Activated T-cell treated with anti-CD3 and anti-CD28 coated beads for 24 hours (primary cell): ENCODE measurements at regions not wholly inside any gene's neighbourhood (a gene's known extent, or its start where the extent isn't known, plus 50 kb on each side); places are given as distances from the start of the nearest gene placed in this dataset.
"Not testable (repeated sequence)": the region's sequence is repeated elsewhere in the genome, so short reads cannot be mapped to it uniquely, and the experiment has no call there.

ENCODE experiments used
- DNase-seq: peaks from one replicate; pipeline ENCODE4 v3.0.0-alpha.2; 2020; ENCODE audit warnings: low read depth

- no peak for DNase-seq
These were observed 81.0 kb upstream of the BRD7 start for GRCh38 chr16:50449800-50450199.

- no peak for DNase-seq
These were observed 80.2 kb upstream of the BRD7 start for GRCh38 chr16:50448981-50449380.

- DNase-seq: no peak
These were observed 79.7 kb upstream of the BRD7 start for GRCh38 chr16:50448522-50448921.

- DNase-seq: not testable (repeated sequence)
These were observed 78.6 kb upstream of the BRD7 start for GRCh38 chr16:50447386-50447785.

GRCh38 chr16:50446861-50447260, 78.1 kb upstream of the BRD7 start:
- no peak for DNase-seq

GRCh38 chr16:50445621-50446555, 77.1 kb upstream of the BRD7 start:
- no peak for DNase-seq

GRCh38 chr16:50444526-50444925, 75.7 kb upstream of the BRD7 start:
- DNase-seq: no peak

GRCh38 chr16:50442221-50442620, 73.4 kb upstream of the BRD7 start:
- no peak for DNase-seq

GRCh38 chr16:50441486-50442157, 72.8 kb upstream of the BRD7 start:
- no peak for DNase-seq

- no peak for DNase-seq
These were observed 72.2 kb upstream of the BRD7 start for GRCh38 chr16:50440991-50441390.

GRCh38 chr16:50440531-50440930, 71.7 kb upstream of the BRD7 start:
- no peak for DNase-seq

GRCh38 chr16:50437769-50438437, 69.1 kb upstream of the BRD7 start:
- no peak for DNase-seq

GRCh38 chr16:50436271-50436670, 67.5 kb upstream of the BRD7 start:
- no peak for DNase-seq

GRCh38 chr16:50434872-50435478, 66.2 kb upstream of the BRD7 start:
- DNase-seq: no peak

GRCh38 chr16:50430076-50430475, 61.3 kb upstream of the BRD7 start:
- no peak for DNase-seq

GRCh38 chr16:50428742-50429141, 60.0 kb upstream of the BRD7 start:
- DNase-seq: no peak

- DNase-seq: no peak
These were observed 59.3 kb upstream of the BRD7 start for GRCh38 chr16:50428116-50428515.

- no peak for DNase-seq
These were observed 58.3 kb upstream of the BRD7 start for GRCh38 chr16:50427107-50427506.

GRCh38 chr16:50425648-50426047, 56.9 kb upstream of the BRD7 start:
- DNase-seq: no peak

GRCh38 chr16:50425044-50425443, 56.3 kb upstream of the BRD7 start:
- no peak for DNase-seq

- no peak for DNase-seq
These were observed 54.1 kb upstream of the BRD7 start for GRCh38 chr16:50422926-50423325.

- no peak for DNase-seq
These were observed 50.3 kb upstream of the BRD7 start for GRCh38 chr16:50419116-50419515.
